ENCODE measurements at regions not wholly inside any gene's neighbourhood (a gene's known extent, or its start where the extent isn't known, plus 50 kb on each side); places are given as distances from the start of the nearest gene placed in this dataset.

DNA sequence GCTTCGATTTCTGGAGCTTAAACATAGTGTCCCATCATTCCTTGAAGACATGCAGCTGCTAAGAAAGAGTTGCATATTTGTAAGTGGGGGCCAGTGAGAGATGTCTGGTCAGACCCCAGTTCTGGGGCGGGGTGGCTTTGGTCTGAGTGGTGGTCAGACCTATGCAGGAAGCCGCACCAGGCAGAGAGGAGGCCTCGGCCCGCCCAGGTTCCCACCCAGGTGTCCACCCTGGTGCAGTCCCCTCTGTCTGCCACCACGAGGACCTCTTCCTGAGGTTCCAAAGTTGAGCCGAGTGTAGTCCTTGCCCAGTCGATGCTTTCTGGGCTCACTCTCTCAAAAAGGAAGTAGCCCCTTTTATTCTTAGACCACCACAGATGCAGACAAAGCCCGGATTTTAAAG lies 122.6 kb upstream of the DLG1 start:
- no peak for TF ChIP-seq CTCF (IDR thresholded peaks at IDR 0.05)
- no peaks in the 10 kb centered on the region for H3K9me3 ChIP-seq
- H3K27ac ChIP-seq = no peak overlapping the region
- no peaks in the 10 kb centered on the region for H3K27me3 ChIP-seq (ENCODE audit: low read depth)
- ATAC-seq (no peak), DNase-seq (no peak)
- no peaks in the 10 kb centered on the region for H3K36me3 ChIP-seq
- intact Hi-C loops (cut with DNase I) = no loop called here
- no peaks in the 10 kb centered on the region for H3K4me1 ChIP-seq
- H3K4me3 ChIP-seq = no peak overlapping the region

DNA sequence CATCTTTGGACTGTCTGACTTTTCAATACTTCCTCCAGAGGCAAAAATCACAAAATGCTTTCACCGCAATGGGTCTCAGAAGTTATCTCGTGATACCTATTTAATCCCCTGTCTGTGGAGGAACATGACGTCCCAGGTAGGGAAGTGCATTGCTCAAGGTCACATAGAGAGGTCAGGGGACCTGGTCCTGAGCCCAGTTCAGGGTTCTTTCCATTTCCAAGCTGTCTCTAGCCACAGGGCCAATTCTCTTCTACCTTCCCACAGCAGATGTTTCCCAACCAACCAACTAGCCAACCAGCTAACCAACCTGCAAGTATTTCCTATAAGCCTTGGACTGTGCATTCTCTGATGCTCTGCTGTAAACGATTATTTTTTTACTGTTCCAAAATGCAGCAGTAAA lies 122.2 kb upstream of the DLG1 start:
- no peak for DNase-seq

DNA sequence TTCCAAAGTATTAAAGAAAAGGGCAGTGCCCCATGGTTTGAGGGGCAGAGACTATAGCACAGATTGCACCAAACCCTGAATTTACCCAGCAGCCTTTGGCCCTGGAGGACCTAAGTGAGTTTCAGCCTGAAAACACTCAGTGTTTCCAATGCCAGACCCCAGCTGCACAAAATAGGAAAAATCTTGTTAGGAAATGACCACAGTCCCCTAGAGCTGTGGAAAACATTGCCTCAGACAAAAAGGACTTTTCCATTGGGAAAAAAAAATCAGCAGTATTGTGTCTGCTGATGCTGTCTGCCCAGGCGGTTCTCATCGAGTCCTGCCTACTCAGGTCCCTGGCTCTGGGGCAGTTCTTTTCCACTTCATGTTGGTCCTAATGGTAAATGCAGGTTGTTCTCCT lies 121.7 kb upstream of the DLG1 start:
- Histone ChIP-seq H3K4me3 (no peak overlapping the region), H3K27ac (no peak overlapping the region), H3K4me1 (no peaks in the 10 kb centered on the region), H3K36me3 (no peaks in the 10 kb centered on the region), H3K9me3 (no peaks in the 10 kb centered on the region), H3K27me3 (ENCODE audit: low read depth) (no peaks in the 10 kb centered on the region)
- ATAC-seq (no peak), DNase-seq (no peak)
- intact Hi-C loops (cut with DNase I) = no loop called here
- no peak for TF ChIP-seq CTCF (IDR thresholded peaks at IDR 0.05)

More for the DNA sequence above, 122.2 kb upstream of the DLG1 start:
- Histone ChIP-seq H3K36me3 (no peaks in the 10 kb centered on the region), H3K27me3 (ENCODE audit: low read depth) (no peaks in the 10 kb centered on the region), H3K4me1 (no peaks in the 10 kb centered on the region), H3K9me3 (no peaks in the 10 kb centered on the region), H3K27ac (no peak overlapping the region), H3K4me3 (no peak overlapping the region)
- TF ChIP-seq CTCF (IDR thresholded peaks at IDR 0.05) = no peak
- ATAC-seq = no peak
- intact Hi-C loops (cut with DNase I) = no loop called here

GRCh38 chr3:197419696-197420095 lies 121.3 kb upstream of the DLG1 start:
- no peak overlapping the region for H3K27ac ChIP-seq
- ATAC-seq = no peak
- H3K36me3 ChIP-seq = no peaks in the 10 kb centered on the region
- H3K9me3 ChIP-seq = no peaks in the 10 kb centered on the region
- no peaks in the 10 kb centered on the region for H3K4me1 ChIP-seq
- no peak overlapping the region for H3K4me3 ChIP-seq
- no peak for DNase-seq
- TF ChIP-seq CTCF (IDR thresholded peaks at IDR 0.05) = no peak
- intact Hi-C loops (cut with DNase I) = no loop called here
- no peaks in the 10 kb centered on the region for H3K27me3 ChIP-seq (ENCODE audit: low read depth)

DNA sequence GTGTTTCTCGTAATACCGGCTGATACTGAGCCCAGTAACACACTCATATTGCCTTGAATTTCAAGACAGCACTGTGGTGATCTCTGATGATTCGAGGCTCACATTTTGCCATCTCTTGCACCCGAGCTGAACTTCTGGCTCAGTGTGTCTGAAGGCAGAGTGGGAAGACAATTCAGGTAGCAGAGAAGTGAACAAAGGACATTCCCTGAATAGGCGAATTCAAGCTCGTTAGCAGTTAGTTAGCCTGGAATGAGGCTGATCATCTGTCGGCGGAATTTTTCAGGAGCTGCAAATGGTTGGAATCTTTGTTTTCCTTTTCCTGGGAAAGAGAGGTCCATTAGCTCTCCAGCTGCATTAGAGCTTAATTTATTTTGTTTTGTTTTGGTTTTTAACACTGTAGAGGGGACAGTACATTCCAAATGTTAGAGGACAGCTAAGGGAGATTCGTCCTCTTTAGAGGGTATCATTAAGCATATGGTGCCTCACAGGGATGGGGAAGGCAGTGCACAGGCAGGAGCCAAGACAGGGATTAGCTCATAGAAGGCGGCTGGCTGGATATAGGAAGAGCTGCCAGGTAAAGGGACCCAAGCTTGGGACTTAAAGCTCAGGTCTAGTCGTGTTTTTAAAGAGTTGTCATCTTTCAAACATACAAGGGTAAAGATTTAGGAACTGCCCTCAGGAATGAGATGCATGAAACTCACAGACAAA lies 119.7 kb upstream of the DLG1 start:
- no peak for ATAC-seq
- no peaks in the 10 kb centered on the region for H3K4me1 ChIP-seq

More for the DNA sequence above, 119.7 kb upstream of the DLG1 start:
- Histone ChIP-seq H3K9me3 (no peaks in the 10 kb centered on the region), H3K36me3 (no peaks in the 10 kb centered on the region), H3K4me3 (no peak overlapping the region), H3K27ac (no peak overlapping the region), H3K27me3 (ENCODE audit: low read depth) (no peaks in the 10 kb centered on the region)
- DNase-seq = no peak
- intact Hi-C loops (cut with DNase I) = no loop called here
- TF ChIP-seq CTCF (IDR thresholded peaks at IDR 0.05) = no peak

All from lower lobe of right lung (tissue), 2 donors.